GM18498 (cell line): ENCODE measurements at regions not wholly inside any gene's neighbourhood (a gene's known extent, or its start where the extent isn't known, plus 50 kb on each side); places are given as distances from the start of the nearest gene placed in this dataset.
"Not testable (repeated sequence)": the region's sequence is repeated elsewhere in the genome, so short reads cannot be mapped to it uniquely, and the experiment has no call there.

ENCODE experiments used
- ATAC-seq: cut with Tn5 transposase; IDR thresholded peaks from one replicate; pipeline ENCODE4 v1.9.1; 2021; ENCODE audit warnings: mild to moderate bottlenecking, moderate library complexity; ENCODE audit not compliant: unreplicated experiment

DNA sequence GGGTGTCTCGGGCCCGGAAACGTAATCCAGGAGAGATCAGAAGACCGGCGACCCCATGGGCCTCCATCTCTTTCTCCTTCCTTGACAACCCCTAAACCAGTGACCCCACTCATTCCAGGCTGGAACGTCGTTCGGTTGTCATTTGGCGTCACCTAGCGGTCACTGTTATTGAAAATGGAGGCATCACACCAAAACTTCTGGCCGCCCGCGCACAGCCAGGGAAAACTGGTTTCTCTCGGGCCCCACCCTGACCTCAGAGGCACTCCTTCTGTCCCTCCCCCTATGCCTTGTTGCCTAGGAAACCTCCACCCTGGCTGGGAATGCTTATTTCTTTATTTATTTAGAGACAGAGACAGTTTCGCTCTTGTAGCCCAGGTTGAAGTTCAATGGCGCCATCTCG, 2327.3 kb upstream of the TPTE start:
- peak; percentile 52 for ATAC-seq

DNA sequence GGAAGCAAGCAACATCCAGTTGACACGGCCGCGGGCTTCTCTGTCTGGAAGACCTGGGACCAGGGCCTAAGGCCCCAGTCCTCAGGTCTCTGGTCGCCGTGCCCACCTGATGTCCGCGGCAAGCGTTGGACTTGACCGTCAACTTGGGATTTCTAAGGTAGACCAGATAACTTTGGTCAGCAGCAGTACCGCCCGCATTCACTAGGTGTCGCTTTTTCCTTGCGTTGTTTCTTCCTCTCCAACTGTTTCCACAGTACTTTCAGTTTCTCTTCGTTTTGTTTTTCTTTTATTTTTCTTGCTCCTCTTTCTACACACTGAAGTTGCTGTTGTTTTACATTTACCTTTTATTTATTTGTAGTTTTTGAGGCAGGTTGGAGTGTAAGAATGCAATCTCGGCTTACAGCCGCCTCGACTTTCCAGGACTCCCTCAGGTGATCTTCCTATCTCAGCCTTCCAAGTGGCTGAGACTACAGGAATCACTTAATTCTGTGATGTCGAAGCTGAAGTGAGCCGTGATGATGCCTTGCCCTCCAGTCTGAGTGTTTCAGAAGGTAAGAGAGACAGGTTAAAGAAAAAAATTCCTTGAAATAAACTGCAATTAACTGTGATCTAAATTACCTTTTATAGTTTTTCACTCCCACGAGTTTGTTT, 2323.9 kb upstream of the TPTE start:
- ATAC-seq = peak; percentile 69

DNA sequence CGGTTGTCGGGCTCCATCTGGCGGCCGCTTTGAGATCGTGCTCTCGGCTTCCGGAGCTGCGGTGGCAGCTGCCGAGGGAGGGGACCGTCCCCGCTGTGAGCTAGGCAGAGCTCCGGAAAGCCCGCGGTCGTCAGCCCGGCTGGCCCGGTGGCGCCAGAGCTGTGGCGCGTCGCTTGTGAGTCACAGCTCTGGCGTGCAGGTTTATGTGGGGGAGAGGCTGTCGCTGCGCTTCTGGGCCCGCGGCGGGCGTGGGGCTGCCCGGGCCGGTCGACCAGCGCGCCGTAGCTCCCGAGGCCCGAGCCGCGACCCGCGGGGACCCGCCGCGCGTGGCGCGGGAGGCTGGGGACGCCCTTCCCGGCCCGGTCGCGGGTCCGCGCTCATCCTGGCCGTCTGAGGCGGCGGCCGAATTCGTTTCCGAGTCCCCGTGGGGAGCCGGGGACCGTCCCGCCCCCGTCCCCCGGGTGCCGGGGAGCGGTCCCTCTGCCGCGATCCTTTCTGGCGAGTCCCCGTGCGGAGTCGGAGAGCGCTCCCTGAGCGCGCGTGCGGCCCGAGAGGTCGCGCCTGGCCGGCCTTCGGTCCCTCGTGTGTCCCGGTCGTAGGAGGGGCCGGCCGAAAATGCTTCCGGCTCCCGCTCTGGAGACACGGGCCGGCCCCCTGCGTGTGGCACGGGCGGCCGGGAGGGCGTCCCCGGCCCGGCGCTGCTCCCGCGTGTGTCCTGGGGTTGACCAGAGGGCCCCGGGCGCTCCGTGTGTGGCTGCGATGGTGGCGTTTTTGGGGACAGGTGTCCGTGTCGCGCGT, 2316.1 kb upstream of the TPTE start:
- ATAC-seq = not testable (repeated sequence)

DNA sequence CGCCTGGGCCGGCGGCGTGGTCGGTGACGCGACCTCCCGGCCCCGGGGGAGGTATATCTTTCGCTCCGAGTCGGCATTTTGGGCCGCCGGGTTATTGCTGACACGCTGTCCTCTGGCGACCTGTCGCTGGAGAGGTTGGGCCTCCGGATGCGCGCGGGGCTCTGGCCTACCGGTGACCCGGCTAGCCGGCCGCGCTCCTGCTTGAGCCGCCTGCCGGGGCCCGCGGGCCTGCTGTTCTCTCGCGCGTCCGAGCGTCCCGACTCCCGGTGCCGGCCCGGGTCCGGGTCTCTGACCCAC, 2315.5 kb upstream of the TPTE start:
- ATAC-seq = not testable (repeated sequence)

DNA sequence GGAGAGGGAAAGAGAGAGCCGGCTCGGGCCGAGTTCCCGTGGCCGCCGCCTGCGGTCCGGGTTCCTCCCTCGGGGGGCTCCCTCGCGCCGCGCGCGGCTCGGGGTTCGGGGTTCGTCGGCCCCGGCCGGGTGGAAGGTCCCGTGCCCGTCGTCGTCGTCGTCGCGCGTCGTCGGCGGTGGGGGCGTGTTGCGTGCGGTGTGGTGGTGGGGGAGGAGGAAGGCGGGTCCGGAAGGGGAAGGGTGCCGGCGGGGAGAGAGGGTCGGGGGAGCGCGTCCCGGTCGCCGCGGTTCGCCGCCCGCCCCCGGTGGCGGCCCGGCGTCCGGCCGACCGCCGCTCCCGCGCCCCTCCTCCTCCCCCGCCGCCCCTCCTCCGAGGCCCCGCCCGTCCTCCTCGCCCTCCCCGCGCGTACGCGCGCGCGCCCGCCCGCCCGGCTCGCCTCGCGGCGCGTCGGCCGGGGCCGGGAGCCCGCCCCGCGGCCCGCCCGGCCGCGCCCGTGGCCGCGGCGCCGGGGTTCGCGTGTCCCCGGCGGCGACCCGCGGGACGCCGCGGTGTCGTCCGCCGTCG, 2308.3 kb upstream of the TPTE start:
- ATAC-seq = peak; percentile 61

DNA sequence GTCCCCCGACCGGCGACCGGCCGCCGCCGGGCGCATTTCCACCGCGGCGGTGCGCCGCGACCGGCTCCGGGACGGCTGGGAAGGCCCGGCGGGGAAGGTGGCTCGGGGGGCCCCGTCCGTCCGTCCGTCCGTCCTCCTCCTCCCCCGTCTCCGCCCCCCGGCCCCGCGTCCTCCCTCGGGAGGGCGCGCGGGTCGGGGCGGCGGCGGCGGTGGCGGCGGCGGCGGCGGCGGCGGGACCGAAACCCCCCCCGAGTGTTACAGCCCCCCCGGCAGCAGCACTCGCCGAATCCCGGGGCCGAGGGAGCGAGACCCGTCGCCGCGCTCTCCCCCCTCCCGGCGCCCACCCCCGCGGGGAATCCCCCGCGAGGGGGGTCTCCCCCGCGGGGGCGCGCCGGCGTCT, 2306.8 kb upstream of the TPTE start:
- ATAC-seq = not testable (repeated sequence)

DNA sequence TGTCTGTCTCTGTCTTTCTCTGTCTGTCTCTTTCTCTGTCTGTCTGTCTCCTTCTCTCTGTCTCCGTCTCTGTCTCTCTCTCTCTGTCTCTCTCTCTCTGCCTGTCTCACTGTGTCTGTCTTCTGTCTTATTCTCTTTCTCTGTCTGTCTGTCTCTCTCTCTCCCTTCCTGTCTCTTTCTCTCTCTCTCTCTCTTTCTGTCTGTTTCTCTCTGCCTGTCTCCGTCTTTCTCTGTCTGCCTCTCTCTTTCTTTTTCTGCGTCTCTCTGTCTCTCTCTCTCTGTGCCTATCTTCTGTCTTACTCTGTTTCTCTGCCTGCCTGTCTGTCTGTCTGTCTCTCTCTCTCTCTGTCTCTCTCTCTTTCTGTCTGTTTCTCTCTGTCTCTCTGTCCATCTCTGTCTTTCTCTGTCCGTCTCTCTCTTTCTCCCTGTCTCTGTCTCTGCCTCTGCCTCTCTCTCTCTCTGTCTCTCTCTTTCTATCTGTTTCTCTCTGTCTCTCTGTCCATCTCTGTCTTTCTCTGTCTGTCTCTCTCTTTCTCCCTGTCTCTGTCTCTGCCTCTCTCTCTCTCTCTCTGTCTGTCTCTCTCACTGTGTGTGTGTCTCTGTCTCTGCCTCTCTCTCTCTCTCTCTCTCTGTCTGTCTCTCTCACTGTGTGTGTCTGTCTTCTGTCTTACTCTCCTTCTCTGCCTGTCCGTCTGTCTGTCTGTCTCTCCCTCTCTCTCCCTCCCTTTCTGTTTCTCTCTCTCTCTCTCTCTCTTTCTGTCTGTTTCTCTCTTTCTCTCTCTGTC, 2291.8 kb upstream of the TPTE start:
- ATAC-seq = not testable (repeated sequence)

DNA sequence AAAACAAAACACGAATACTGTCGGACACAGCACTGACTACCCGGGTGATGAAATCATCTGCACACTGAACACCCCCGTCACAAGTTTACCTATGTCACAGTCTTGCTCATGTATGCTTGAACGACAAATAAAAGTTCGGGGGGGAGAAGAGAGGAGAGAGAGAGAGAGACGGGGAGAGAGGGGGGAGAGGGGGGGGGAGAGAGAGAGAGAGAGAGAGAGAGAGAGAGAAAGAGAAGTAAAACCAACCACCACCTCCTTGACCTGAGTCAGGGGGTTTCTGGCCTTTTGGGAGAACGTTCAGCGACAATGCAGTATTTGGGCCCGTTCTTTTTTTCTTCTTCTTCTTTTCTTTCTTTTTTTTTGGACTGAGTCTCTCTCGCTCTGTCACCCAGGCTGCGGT, 2290.1 kb upstream of the TPTE start:
- not testable (repeated sequence) for ATAC-seq

DNA sequence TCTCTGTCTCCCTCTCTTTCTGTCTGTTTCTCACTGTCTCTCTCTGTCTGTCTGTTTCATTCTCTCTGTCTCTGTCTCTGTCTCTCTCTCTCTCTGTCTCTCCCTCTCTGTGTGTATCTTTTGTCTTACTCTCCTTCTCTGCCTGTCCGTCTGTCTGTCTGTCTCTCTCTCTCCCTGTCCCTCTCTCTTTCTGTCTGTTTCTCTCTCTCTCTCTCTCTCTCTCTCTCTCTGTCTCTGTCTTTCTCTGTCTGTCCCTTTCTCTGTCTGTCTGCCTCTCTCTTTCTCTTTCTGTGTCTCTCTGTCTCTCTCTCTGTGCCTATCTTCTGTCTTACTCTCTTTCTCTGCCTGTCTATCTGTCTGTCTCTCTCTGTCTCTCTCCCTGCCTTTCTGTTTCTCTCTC, 2288.4 kb upstream of the TPTE start:
- ATAC-seq = not testable (repeated sequence)

DNA sequence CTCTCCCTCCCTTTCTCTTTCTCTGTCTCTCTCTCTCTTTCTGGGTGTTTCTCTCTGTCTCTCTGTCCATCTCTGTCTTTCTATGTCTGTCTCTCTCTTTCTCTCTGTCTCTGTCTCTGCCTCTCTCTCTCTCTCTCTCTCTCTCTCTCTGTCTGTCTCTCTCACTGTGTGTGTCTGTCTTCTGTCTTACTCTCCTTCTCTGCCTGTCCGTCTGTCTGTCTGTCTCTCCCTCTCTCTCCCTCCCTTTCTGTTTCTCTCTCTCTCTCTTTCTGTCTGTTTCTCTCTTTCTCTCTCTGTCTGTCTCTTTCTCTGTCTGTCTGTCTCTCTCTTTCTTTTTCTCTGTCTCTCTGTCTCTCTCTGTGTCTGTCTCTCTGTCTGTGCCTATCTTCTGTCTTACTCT, 2287.3 kb upstream of the TPTE start:
- not testable (repeated sequence) for ATAC-seq

DNA sequence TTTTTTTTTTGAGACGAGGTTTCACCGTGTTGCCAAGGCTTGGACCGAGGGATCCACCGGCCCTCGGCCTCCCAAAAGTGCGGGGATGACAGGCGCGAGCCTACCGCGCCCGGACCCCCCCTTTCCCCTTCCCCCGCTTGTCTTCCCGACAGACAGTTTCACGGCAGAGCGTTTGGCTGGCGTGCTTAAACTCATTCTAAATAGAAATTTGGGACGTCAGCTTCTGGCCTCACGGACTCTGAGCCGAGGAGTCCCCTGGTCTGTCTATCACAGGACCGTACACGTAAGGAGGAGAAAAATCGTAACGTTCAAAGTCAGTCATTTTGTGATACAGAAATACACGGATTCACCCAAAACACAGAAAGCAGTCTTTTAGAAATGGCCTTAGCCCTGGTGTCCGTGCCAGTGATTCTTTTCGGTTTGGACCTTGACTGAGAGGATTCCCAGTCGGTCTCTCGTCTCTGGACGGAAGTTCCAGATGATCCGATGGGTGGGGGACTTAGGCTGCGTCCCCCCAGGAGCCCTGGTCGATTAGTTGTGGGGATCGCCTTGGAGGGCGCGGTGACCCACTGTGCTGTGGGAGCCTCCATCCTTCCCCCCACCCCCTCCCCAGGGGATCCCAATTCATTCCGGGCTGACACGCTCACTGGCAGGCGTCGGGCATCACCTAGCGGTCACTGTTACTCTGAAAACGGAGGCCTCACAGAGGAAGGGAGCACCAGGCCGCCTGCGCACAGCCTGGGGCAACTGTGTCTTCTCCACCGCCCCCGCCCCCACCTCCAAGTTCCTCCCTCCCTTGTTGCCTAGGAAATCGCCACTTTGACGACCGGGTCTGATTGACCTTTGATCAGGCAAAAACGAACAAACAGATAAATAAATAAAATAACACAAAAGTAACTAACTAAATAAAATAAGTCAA, 2276.4 kb upstream of the TPTE start:
- ATAC-seq = peak; percentile 35

DNA sequence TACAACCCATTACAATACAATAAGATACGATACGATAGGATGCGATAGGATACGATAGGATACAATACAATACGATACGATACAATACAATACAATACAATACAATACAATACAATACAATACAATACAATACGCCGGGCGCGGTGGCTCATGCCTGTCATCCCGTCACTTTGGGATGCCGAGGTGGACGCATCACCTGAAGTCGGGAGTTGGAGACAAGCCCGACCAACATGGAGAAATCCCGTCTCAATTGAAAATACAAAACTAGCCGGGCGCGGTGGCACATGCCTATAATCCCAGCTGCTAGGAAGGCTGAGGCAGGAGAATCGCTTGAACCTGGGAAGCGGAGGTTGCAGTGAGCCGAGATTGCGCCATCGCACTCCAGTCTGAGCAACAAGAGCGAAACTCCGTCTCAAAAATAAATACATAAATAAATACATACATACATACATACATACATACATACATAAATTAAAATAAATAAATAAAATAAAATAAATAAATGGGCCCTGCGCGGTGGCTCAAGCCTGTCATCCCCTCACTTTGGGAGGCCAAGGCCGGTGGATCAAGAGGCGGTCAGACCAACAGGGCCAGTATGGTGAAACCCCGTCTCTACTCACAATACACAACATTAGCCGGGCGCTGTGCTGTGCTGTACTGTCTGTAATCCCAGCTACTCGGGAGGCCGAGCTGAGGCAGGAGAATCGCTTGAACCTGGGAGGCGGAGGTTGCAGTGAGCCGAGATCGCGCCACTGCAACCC, 2275.6 kb upstream of the TPTE start:
- peak; percentile 84 for ATAC-seq

DNA sequence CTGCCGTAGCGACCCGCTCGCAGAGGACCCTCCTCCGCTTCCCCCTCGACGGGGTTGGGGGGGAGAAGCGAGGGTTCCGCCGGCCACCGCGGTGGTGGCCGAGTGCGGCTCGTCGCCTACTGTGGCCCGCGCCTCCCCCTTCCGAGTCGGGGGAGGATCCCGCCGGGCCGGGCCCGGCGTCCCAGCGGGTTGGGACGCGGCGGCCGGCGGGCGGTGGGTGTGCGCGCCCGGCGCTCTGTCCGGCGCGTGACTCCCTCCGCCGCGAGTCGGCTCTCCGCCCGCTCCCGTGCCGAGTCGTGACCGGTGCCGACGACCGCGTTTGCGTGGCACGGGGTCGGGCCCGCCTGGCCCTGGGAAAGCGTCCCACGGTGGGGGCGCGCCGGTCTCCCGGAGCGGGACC, 2269.7 kb upstream of the TPTE start:
- not testable (repeated sequence) for ATAC-seq

DNA sequence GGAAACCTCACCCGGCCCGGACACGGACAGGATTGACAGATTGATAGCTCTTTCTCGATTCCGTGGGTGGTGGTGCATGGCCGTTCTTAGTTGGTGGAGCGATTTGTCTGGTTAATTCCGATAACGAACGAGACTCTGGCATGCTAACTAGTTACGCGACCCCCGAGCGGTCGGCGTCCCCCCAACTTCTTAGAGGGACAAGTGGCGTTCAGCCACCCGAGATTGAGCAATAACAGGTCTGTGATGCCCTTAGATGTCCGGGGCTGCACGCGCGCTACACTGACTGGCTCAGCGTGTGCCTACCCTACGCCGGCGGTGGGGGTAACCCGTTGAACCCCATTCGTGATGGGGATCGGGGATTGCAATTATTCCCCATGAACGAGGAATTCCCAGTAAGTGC, 2266.3 kb upstream of the TPTE start:
- not testable (repeated sequence) for ATAC-seq

DNA sequence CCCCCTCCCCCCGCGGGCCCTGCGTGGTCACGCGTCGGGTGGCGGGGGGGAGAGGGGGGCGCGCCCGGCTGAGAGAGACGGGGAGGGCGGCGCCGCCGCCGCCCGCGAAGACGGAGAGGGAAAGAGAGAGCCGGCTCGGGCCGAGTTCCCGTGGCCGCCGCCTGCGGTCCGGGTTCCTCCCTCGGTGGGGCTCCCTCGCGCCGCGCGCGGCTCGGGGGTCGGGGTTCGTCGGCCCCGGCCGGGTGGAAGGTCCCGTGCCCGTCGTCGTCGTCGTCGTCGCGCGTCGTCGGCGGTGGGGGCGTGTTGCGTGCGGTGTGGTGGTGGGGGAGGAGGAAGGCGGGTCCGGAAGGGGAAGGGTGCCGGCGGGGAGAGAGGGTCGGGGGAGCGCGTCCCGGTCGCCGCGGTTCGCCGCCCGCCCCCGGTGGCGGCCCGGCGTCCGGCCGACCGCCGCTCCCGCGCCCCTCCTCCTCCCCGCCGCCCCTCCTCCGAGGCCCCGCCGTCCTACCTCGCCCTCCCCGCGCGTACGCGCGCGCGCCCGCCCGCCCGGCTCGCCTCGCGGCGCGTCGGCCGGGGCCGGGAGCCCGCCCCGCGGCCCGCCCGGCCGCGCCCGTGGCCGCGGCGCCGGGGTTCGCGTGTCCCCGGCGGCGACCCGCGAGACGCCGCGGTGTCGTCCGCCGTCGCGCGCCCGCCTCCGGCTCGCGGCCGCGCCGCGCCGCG, 2264.1 kb upstream of the TPTE start:
- ATAC-seq = not testable (repeated sequence)

DNA sequence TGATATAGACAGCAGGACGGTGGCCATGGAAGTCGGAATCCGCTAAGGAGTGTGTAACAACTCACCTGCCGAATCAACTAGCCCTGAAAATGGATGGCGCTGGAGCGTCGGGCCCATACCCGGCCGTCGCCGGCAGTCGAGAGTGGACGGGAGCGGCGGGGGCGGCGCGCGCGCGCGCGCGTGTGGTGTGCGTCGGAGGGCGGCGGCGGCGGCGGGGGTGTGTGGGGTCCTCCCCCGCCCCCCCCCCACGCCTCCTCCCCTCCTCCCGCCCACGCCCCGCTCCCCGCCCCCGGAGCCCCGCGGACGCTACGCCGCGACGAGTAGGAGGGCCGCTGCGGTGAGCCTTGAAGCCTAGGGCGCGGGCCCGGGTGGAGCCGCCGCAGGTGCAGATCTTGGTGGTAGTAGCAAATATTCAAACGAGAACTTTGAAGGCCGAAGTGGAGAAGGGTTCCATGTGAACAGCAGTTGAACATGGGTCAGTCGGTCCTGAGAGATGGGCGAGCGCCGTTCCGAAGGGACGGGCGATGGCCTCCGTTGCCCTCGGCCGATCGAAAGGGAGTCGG, 2261.2 kb upstream of the TPTE start:
- not testable (repeated sequence) for ATAC-seq
